Stimulated activated CD4-positive, alpha-beta T cell treated with anti-CD3 and anti-CD28 coated beads, Interleukin-4, amount 100 ng/mL, for 24 hours (primary cell): ENCODE measurements at regions not wholly inside any gene's neighbourhood (a gene's known extent, or its start where the extent isn't known, plus 50 kb on each side); places are given as distances from the start of the nearest gene placed in this dataset.

ENCODE experiments used
- DNase-seq: peaks from one replicate; pipeline ENCODE4 v3.0.0-alpha.2; 2020

GRCh38 chr20:57867807-57868206 is 158.0 kb upstream of the PMEPA1 start:
- DNase-seq: no peak

- no peak for DNase-seq
Observed at GRCh38 chr20:57867181-57867803, 157.5 kb upstream of the PMEPA1 start.

- DNase-seq: no peak
Observed at GRCh38 chr20:57866250-57867106, 156.7 kb upstream of the PMEPA1 start.

- no peak for DNase-seq
Observed at GRCh38 chr20:57865266-57865665, 155.5 kb upstream of the PMEPA1 start.

- no peak for DNase-seq
Observed at GRCh38 chr20:57860576-57860975, 150.8 kb upstream of the PMEPA1 start.

- no peak for DNase-seq
Observed at GRCh38 chr20:57857969-57858368, 148.2 kb upstream of the PMEPA1 start.

- DNase-seq: no peak
Observed at GRCh38 chr20:57857118-57857517, 147.3 kb upstream of the PMEPA1 start.

GRCh38 chr20:57856658-57857057 is 146.8 kb upstream of the PMEPA1 start:
- DNase-seq: no peak

GRCh38 chr20:57851796-57852195 is 142.0 kb upstream of the PMEPA1 start:
- DNase-seq: no peak

GRCh38 chr20:57851025-57851682 is 141.3 kb upstream of the PMEPA1 start:
- DNase-seq: no peak

GRCh38 chr20:57849521-57850215 is 139.9 kb upstream of the PMEPA1 start:
- DNase-seq: no peak

GRCh38 chr20:57849121-57849520 is 139.3 kb upstream of the PMEPA1 start:
- DNase-seq: no peak

GRCh38 chr20:57848282-57848681 is 138.5 kb upstream of the PMEPA1 start:
- DNase-seq: no peak

GRCh38 chr20:57847104-57847503 is 137.3 kb upstream of the PMEPA1 start:
- DNase-seq: no peak

- no peak for DNase-seq
Observed at GRCh38 chr20:57844626-57845596, 135.1 kb upstream of the PMEPA1 start.

- no peak for DNase-seq
Observed at GRCh38 chr20:57843941-57844625, 134.3 kb upstream of the PMEPA1 start.

GRCh38 chr20:57842720-57843119 is 132.9 kb upstream of the PMEPA1 start:
- DNase-seq: no peak

- DNase-seq: no peak
Observed at GRCh38 chr20:57841297-57841866, 131.6 kb upstream of the PMEPA1 start.

GRCh38 chr20:57840504-57841296 is 130.9 kb upstream of the PMEPA1 start:
- DNase-seq: no peak

- no peak for DNase-seq
Observed at GRCh38 chr20:57840066-57840465, 130.3 kb upstream of the PMEPA1 start.
